ENCODE measurements at regions not wholly inside any gene's neighbourhood (a gene's known extent, or its start where the extent isn't known, plus 50 kb on each side); places are given as distances from the start of the nearest gene placed in this dataset.

DNA sequence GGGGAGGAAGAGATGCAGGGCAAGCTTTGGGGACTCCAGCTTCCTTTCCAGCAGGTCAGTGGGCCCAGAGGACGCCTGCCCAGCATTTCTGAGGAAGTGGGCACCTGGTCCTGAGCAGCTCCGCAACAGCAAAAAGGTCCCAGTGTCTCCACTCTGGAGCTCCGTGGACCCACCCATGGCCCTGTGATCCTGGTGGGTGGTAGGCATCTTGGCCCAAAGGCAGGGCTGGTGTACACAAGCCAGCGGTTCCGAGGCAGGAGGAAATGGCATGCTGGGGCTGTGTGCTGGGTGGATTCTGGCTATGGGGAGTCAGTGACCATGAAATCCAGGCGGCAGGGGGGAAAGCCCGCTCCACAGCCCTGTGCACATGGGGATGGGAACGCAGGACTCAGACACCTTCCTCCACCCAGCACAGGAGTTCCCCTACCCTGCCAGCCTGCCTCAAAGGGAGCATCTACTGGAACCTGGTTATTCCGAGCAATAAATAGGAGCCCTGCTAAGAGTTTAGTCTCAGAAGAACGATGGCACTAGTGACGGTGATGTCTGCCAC is 206.0 kb downstream of the GLI2 start:
- no peak for TF ChIP-seq POLR2A (IDR thresholded peaks at IDR 0.05)
- TF ChIP-seq, protein P1, sequence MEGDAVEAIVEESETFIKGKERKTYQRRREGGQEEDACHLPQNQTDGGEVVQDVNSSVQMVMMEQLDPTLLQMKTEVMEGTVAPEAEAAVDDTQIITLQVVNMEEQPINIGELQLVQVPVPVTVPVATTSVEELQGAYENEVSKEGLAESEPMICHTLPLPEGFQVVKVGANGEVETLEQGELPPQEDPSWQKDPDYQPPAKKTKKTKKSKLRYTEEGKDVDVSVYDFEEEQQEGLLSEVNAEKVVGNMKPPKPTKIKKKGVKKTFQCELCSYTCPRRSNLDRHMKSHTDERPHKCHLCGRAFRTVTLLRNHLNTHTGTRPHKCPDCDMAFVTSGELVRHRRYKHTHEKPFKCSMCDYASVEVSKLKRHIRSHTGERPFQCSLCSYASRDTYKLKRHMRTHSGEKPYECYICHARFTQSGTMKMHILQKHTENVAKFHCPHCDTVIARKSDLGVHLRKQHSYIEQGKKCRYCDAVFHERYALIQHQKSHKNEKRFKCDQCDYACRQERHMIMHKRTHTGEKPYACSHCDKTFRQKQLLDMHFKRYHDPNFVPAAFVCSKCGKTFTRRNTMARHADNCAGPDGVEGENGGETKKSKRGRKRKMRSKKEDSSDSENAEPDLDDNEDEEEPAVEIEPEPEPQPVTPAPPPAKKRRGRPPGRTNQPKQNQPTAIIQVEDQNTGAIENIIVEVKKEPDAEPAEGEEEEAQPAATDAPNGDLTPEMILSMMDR (IDR thresholded peaks at IDR 0.05) = no peak
- TF ChIP-seq POLR2AphosphoS5 (IDR thresholded peaks at IDR 0.05) = no peak

All from stomach (tissue), 4 donors.